ENCODE measurements at regions not wholly inside any gene's neighbourhood (a gene's known extent, or its start where the extent isn't known, plus 50 kb on each side); places are given as distances from the start of the nearest gene placed in this dataset.
"Not testable (repeated sequence)": the region's sequence is repeated elsewhere in the genome, so short reads cannot be mapped to it uniquely, and the experiment has no call there.

GRCh38 chr17:83204230-83204725 lies 124.9 kb downstream of the METRNL start:
- DNase-seq = peak; percentile 11

- not testable (repeated sequence) for DNase-seq
These were observed 125.5 kb downstream of the METRNL start for GRCh38 chr17:83204736-83205386.

GRCh38 chr17:83205387-83206035 lies 126.1 kb downstream of the METRNL start:
- peak; percentile 53 for DNase-seq

GRCh38 chr17:83206036-83206394 lies 126.6 kb downstream of the METRNL start:
- not testable (repeated sequence) for DNase-seq

- DNase-seq = peak; percentile 8
These were observed 127.6 kb downstream of the METRNL start for GRCh38 chr17:83206819-83207588.

- not testable (repeated sequence) for DNase-seq
These were observed 167.6 kb downstream of the METRNL start for GRCh38 chr17:83247001-83247400.

Data from activated T-cell treated with anti-CD3 and anti-CD28 coated beads, Interleukin-2, amount 50 U/mL, for 1 hour (primary cell).